ENCODE measurements at regions not wholly inside any gene's neighbourhood (a gene's known extent, or its start where the extent isn't known, plus 50 kb on each side); places are given as distances from the start of the nearest gene placed in this dataset.
A peak's percentile ranks its signal among the peaks of the same experiment; 100 is the strongest.
"Not testable (repeated sequence)": the region's sequence is repeated elsewhere in the genome, so short reads cannot be mapped to it uniquely, and the experiment has no call there.

GRCh38 chr4:151519728-151520415, 110.9 kb downstream of the FHIP1A start:
- DNase-seq (ENCODE audit: low read depth, low spot score) = no peak

- no peak for DNase-seq (ENCODE audit: low read depth, low spot score)
Measured at GRCh38 chr4:151522866-151523519, 114.0 kb downstream of the FHIP1A start.

GRCh38 chr4:151524610-151525009, 115.6 kb downstream of the FHIP1A start:
- no peak for DNase-seq (ENCODE audit: low read depth, low spot score)

- not testable (repeated sequence) for DNase-seq (ENCODE audit: low read depth, low spot score)
Measured at GRCh38 chr4:151526489-151526888, 117.5 kb downstream of the FHIP1A start.

- peak; percentile 20 for DNase-seq (ENCODE audit: low read depth, low spot score)
Measured at GRCh38 chr4:151527699-151528098, 118.7 kb downstream of the FHIP1A start.

- no peak for DNase-seq (ENCODE audit: low read depth, low spot score)
Measured at GRCh38 chr4:151529187-151529586, 120.2 kb downstream of the FHIP1A start.

- peak; percentile 80 for DNase-seq (ENCODE audit: low read depth, low spot score)
Measured at GRCh38 chr4:151530230-151530629, 121.3 kb downstream of the FHIP1A start.

GRCh38 chr4:151530783-151531182, 121.8 kb downstream of the FHIP1A start:
- DNase-seq (ENCODE audit: low read depth, low spot score) = no peak

- no peak for DNase-seq (ENCODE audit: low read depth, low spot score)
Measured at GRCh38 chr4:151532001-151532708, 123.2 kb downstream of the FHIP1A start.

GRCh38 chr4:151534195-151534594, 125.2 kb downstream of the FHIP1A start:
- DNase-seq (ENCODE audit: low read depth, low spot score) = no peak

GRCh38 chr4:151535366-151535765, 126.4 kb downstream of the FHIP1A start:
- no peak for DNase-seq (ENCODE audit: low read depth, low spot score)

GRCh38 chr4:151537687-151538086, 128.7 kb downstream of the FHIP1A start:
- peak; percentile 74 for DNase-seq (ENCODE audit: low read depth, low spot score)

- no peak for DNase-seq (ENCODE audit: low read depth, low spot score)
Measured at GRCh38 chr4:151538963-151539362, 130.0 kb downstream of the FHIP1A start.

- peak; percentile 73 for DNase-seq (ENCODE audit: low read depth, low spot score)
Measured at GRCh38 chr4:151540728-151541388, 131.9 kb downstream of the FHIP1A start.

- peak; percentile 71 for DNase-seq (ENCODE audit: low read depth, low spot score)
Measured at GRCh38 chr4:151541389-151542071, 132.6 kb downstream of the FHIP1A start.

- no peak for DNase-seq (ENCODE audit: low read depth, low spot score)
Measured at GRCh38 chr4:151548708-151549107, 139.7 kb downstream of the FHIP1A start.

GRCh38 chr4:151549378-151549777, 140.4 kb downstream of the FHIP1A start:
- not testable (repeated sequence) for DNase-seq (ENCODE audit: low read depth, low spot score)

- DNase-seq (ENCODE audit: low read depth, low spot score) = no peak
Measured at GRCh38 chr4:151553874-151554273, 144.9 kb downstream of the FHIP1A start.

- peak; percentile 79 for DNase-seq (ENCODE audit: low read depth, low spot score)
Measured at GRCh38 chr4:151555151-151555945, 146.4 kb downstream of the FHIP1A start.

- no peak for DNase-seq (ENCODE audit: low read depth, low spot score)
Measured at GRCh38 chr4:151558496-151559113, 149.6 kb downstream of the FHIP1A start.

Measured in astrocyte of the hippocampus (primary cell).